Tibial artery (tissue), 4 donors: ENCODE measurements at regions not wholly inside any gene's neighbourhood (a gene's known extent, or its start where the extent isn't known, plus 50 kb on each side); places are given as distances from the start of the nearest gene placed in this dataset.
A peak's percentile ranks its signal among the peaks of the same experiment; 100 is the strongest.

Experiments
- DNase-seq, 2 donors: peaks; one replicate each; pipeline ENCODE4 v3.0.0-alpha.2; 2019
- H3K27ac ChIP-seq, 2 donors: fragments of 200-600 bp; sonication (generic) in 1 of 2; 1 replicate in 1 of 2; 2 replicates in 1 of 2; pipeline ENCODE4 v1.5.1; 2018 to 2019; ENCODE audit warnings: mild to moderate bottlenecking in 1 of 2
- H3K27me3 ChIP-seq, 2 donors: fragments of 200-600 bp; sonication (generic) in 1 of 2; one replicate each; pipeline versions ENCODE4 v1.5.1 to v1.6.0; 2016 to 2019
- H3K36me3 ChIP-seq, 3 donors: fragments of 200-600 bp; sonication (generic) in 2 of 3; one replicate each; pipeline ENCODE4 v1.5.1; 2016 to 2019; ENCODE audit warnings: mild to moderate bottlenecking in 2 of 3
- H3K4me1 ChIP-seq, 4 donors: fragments of 200-600 bp; sonication (generic) in 2 of 4; 1 replicate in 3 of 4; 2 replicates in 1 of 4; pipeline ENCODE4 v1.5.1; 2016 to 2019
- H3K4me3 ChIP-seq, 2 donors: fragments of 200-600 bp; sonication (generic) in 1 of 2; 1 replicate in 1 of 2; 2 replicates in 1 of 2; pipeline ENCODE4 v1.5.1; 2018 to 2019; ENCODE audit warnings: mild to moderate bottlenecking in 2 of 2
- H3K9me3 ChIP-seq, 3 donors: fragments of 200-600 bp; sonication (generic) in 1 of 3; one replicate each; pipeline ENCODE4 v1.5.1; 2016 to 2019
- CTCF ChIP-seq, 2 experiments: fragments of 200-600 bp in 1 of 2; fragments of 450-650 bp in 1 of 2; IDR thresholded peaks; one replicate each; pipeline ENCODE4 v1.5.1; 2017 to 2019; ENCODE audit warnings: antibody characterized with exemption in 2 of 2, mild to moderate bottlenecking in 1 of 2, moderate library complexity in 1 of 2
- intact Hi-C: fragments of 100-400 bp; cut with DNase I; formaldehyde crosslinking; loops from one replicate; pipeline ENCODE4 v1.15.0; 2023; ENCODE audit warnings: low total_unique reads

- Histone ChIP-seq H3K27ac (no peak overlapping the region), H3K27me3 (no peaks in the 10 kb centered on the region), H3K36me3 (no peaks in the 10 kb centered on the region), H3K9me3 (no peaks in the 10 kb centered on the region), H3K4me3 (no peak overlapping the region), H3K4me1 (peaks cover 0 to 29% (median 3%) of the 10 kb centered on the region in 4 donors)
- DNase-seq, result no peak
- intact Hi-C loops, result no loop called here
- no peak for TF ChIP-seq CTCF (IDR thresholded peaks at IDR 0.05)
These were observed 237.3 kb upstream of the GAP43 start for GRCh38 chr3:115385774-115386730.

- no peaks in the 10 kb centered on the region for H3K9me3 ChIP-seq
- DNase-seq, result no peak
- no peaks in the 10 kb centered on the region for H3K27me3 ChIP-seq
- H3K4me3 ChIP-seq, result no peak overlapping the region
- peak overlapping the region; percentile 10 to 36 for H3K27ac ChIP-seq
- intact Hi-C loops, result no loop called here
- peaks cover 0 to 17% (median 3%) of the 10 kb centered on the region in 4 donors for H3K4me1 ChIP-seq
- no peaks in the 10 kb centered on the region for H3K36me3 ChIP-seq
- TF ChIP-seq CTCF (IDR thresholded peaks at IDR 0.05), result no peak
These were observed 235.1 kb upstream of the GAP43 start for GRCh38 chr3:115388166-115388565.

- Histone ChIP-seq H3K9me3 (no peaks in the 10 kb centered on the region), H3K36me3 (no peaks in the 10 kb centered on the region), H3K4me1 (peaks cover 0 to 17% (median 3%) of the 10 kb centered on the region in 4 donors), H3K4me3 (no peak overlapping the region), H3K27me3 (no peaks in the 10 kb centered on the region), H3K27ac (peak overlapping the region; percentile 10 to 36)
- TF ChIP-seq CTCF (IDR thresholded peaks at IDR 0.05), result no peak
- intact Hi-C loops, result no loop called here
- no peak for DNase-seq
These were observed 234.5 kb upstream of the GAP43 start for GRCh38 chr3:115388811-115389210.

- TF ChIP-seq CTCF (IDR thresholded peaks at IDR 0.05), result no peak
- peaks cover 0 to 21% (median 6%) of the 10 kb centered on the region in 4 donors for H3K4me1 ChIP-seq
- no peaks in the 10 kb centered on the region for H3K9me3 ChIP-seq
- H3K27ac ChIP-seq, result no peak overlapping the region
- no peaks in the 10 kb centered on the region for H3K36me3 ChIP-seq
- no peak overlapping the region for H3K4me3 ChIP-seq
- no peak for DNase-seq
- H3K27me3 ChIP-seq, result no peaks in the 10 kb centered on the region
- intact Hi-C loops, result no loop called here
These were observed 226.5 kb upstream of the GAP43 start for GRCh38 chr3:115396801-115397200.

GRCh38 chr3:115397433-115397832, 225.9 kb upstream of the GAP43 start:
- no peak for DNase-seq

More at GRCh38 chr3:115397433-115397832, 225.9 kb upstream of the GAP43 start:
- H3K4me1 ChIP-seq, result peaks cover 0 to 27% (median 6%) of the 10 kb centered on the region in 4 donors
- H3K9me3 ChIP-seq, result no peaks in the 10 kb centered on the region
- H3K27ac ChIP-seq, result no peak overlapping the region
- intact Hi-C loops, result no loop called here
- H3K36me3 ChIP-seq, result no peaks in the 10 kb centered on the region
- no peak for TF ChIP-seq CTCF (IDR thresholded peaks at IDR 0.05)
- H3K4me3 ChIP-seq, result no peak overlapping the region
- no peaks in the 10 kb centered on the region for H3K27me3 ChIP-seq
